HG02885 (cell line): ENCODE measurements at regions not wholly inside any gene's neighbourhood (a gene's known extent, or its start where the extent isn't known, plus 50 kb on each side); places are given as distances from the start of the nearest gene placed in this dataset.

Experiments used
- ATAC-seq: cut with Tn5 transposase; IDR thresholded peaks from one replicate; pipeline ENCODE4 v1.9.1; 2021; ENCODE audit warnings: mild to moderate bottlenecking; ENCODE audit not compliant: unreplicated experiment, poor library complexity

DNA sequence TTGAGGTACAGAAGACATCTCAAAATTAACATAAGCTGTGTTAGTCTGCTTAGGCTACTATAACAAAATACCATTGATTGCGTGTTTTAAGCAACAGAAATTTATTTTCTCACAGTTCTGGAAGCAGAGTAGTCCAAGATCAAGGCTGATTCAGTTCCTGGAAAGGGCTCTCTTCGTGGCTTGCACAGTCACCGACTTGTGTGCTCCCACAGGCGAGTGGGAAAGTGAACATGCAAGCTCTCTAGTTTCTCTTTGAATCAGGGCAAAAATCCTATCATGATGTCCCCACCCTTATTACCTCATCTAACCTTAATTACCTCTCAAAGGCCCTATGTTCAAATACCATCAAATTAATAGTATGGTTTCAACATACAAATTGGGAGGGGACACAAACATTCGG is 505.9 kb downstream of the ZIC1 start:
- ATAC-seq, result no peak

GRCh38 chr3:147919496-147919895 is 510.3 kb downstream of the ZIC1 start:
- no peak for ATAC-seq

DNA sequence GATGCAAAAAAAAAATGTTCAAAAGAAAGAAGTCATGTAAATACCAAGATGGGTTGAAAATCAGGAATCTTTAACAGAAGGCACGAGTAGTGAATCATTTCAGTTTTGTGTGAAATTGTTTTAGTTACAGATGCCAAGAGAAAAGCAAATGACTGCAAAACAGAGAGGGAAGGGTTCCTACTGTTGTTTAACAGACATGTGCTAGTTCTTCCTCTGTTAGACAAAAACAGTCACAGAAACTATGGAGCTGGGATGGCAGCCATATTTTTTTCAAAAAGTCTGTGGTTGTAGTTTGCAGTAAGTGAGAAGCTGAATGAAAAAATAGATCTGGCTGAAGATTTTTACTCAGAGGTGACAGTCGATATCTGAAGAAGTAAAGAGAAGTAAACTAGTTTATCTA is 511.9 kb downstream of the ZIC1 start:
- no peak for ATAC-seq

DNA sequence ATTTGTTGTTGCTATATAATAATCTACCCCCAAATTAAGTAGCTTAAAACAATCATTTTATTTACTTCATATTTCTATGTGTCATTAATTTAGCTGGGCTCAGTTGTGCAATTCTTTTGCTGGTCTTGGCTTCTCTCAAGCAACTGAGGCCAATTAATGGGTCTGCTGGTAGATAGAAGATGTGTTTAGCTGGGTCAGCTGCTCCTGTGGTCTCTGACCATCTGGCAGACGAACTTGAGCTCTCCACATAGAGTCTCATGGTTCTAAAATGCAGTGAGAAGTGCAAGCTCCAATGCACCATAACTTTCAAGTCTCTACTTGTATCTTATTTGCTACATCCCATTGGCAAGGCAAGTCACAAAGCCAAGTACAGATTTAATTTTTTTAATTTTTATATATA is 515.6 kb downstream of the ZIC1 start:
- no peak for ATAC-seq

DNA sequence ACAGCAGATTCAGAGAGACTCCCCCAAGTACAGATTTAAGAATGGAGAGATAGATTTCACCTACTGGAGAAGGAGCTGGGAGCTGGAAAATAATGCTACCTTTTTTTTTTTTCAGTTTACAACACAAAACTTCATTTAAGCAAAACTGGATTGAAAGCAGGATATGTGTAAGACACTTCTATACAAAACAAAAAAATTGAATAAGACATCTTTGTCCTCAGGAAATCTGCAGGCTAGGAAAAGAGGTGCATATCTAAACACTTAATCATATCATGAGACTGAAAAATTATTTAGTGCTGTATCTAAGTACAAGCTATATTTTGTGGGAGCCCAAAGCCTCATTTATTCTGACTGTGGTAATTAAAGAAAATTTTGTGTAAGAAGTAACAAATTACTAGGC is 516.1 kb downstream of the ZIC1 start:
- no peak for ATAC-seq

GRCh38 chr3:147930232-147930807 is 521.2 kb downstream of the ZIC1 start:
- ATAC-seq, result no peak

GRCh38 chr3:147934451-147935180 is 525.5 kb downstream of the ZIC1 start:
- ATAC-seq, result no peak

- no peak for ATAC-seq
Measured at GRCh38 chr3:147937341-147937740, 528.2 kb downstream of the ZIC1 start.

DNA sequence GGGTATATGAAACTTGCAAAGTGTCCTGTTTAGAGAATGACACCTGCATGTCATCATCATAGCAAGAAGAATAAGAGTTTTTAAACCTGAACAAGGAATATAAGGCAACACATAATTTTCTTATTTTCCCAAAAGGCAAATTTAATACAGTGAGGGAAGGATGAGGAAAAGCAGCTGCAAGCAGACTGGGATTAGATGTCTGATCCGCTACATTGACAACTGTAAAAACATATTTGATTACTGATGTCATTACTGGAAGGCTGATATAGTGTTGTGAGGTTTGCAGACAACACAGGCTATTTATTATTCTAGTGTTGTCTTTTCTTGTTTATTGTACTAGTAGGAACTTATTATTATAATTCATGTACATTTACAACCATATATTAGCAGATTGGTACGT is 528.7 kb downstream of the ZIC1 start:
- no peak for ATAC-seq

DNA sequence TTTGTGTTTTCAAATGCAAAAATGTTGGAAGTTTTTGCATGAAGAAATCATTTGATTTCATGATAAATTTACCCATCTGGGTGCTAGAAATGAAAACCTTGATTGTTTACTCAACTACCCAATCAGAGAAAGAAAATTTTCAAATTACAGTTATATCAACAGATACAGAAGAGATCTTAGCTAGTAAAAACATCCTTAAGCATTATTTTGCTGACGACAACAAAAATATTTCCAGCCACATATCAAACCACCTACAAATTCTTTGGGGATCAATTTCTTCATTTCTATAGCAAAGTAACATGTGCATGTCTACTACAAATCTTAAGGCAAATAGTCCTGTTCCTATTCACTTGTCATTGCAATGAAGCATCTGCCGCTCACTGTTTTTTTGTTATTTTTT is 530.3 kb downstream of the ZIC1 start:
- no peak for ATAC-seq

DNA sequence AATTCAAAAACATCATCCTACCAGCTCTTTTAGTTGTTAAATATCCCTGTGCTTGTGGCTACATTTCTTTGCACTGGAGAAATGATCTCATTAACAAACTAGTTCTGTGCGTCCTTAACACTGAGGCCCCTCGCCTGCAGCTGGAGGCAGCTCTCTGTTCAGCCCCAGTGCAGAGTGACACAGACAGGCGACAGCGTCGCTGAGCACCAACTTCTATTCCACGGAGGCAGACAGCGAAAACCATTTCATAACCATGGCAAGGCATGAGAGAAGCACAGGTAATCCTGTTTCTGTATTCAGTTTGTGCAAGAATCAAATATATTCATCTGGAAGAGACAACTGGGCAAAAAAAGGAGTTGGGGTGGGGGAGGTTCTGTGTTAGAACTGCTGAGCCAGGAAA is 530.7 kb downstream of the ZIC1 start:
- ATAC-seq, result no peak

GRCh38 chr3:147940405-147941193 is 531.4 kb downstream of the ZIC1 start:
- ATAC-seq, result no peak

DNA sequence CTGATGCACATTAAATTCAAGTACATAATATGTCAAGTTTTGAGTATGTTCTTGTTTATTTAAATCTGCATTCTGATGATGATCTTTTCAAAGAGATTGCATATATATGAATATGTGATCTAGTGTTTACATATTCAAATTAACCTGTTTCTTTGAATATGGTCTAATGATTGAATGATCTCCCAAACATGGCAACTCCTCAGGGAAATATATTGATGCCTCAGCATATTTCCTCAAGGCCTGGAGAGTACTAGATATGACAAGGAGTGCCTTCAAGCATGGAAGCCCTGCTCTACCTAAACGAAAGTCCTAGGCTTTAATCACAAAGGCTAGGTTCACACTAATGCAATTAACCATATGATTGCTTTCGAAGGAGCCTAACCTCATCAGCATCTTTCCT is 532.8 kb downstream of the ZIC1 start:
- no peak for ATAC-seq

DNA sequence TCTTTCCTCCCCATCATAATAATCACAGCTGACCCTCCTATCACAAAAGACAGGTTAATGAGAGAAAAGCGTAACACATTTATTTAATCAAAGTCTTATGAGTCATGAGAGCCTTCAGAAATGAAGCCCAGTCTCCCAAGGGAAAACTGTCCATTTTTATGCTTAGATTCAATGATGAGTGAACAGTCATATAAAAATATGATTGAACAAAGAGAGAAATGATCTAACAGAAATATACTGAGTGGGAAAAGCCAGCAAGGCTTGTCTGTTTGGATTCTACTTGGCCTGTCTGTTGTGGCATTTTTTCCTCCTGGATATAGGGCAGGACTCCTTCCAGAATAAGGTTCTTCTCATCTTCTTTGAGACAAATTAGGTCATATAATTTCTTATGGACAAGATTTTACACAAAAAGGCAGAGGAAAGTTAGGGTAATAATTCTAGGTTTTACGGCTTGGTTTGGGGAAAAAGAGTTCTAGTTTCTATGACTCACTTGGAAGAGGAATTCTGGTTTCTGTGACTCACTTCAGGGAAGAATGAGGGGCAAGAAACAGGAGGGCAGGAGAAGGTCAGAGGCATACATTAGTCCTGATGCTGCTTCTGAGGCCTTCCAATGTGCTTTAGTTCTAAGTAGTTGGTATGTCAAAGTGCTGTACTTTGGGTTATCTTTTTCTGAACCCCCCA is 534.2 kb downstream of the ZIC1 start:
- no peak for ATAC-seq

DNA sequence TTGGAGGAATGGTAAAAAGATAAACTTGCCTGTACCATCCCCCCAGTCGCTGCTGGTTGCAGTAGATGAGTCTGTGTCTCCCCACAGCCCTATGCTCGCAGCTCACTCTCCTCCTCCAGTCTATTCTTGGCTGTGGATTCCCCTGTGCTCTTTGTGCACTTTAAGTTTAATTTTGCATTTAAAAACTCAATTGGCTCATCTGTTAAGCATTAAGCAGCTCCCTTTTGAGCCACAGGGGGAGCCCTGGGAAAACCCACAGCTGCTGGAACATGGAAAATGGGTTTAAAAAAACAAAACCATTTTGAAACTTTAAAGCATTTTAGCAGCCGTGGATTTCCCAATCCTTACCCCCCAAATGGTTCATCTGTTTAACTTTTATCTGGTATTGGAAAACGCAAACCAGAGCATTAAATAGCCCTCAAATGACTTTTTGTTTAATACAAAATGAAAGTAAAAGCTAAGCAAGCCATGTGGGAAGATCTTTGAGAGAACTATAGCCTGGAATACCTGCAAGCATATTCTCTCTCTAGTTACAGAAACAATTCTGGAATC is 536.9 kb downstream of the ZIC1 start:
- peak; percentile 70 for ATAC-seq

- ATAC-seq, result no peak
Measured at GRCh38 chr3:147956615-147957014, 547.5 kb downstream of the ZIC1 start.

- ATAC-seq, result no peak
Measured at GRCh38 chr3:147958754-147959153, 549.6 kb downstream of the ZIC1 start.

GRCh38 chr3:147960786-147961185 is 551.6 kb downstream of the ZIC1 start:
- ATAC-seq, result no peak

DNA sequence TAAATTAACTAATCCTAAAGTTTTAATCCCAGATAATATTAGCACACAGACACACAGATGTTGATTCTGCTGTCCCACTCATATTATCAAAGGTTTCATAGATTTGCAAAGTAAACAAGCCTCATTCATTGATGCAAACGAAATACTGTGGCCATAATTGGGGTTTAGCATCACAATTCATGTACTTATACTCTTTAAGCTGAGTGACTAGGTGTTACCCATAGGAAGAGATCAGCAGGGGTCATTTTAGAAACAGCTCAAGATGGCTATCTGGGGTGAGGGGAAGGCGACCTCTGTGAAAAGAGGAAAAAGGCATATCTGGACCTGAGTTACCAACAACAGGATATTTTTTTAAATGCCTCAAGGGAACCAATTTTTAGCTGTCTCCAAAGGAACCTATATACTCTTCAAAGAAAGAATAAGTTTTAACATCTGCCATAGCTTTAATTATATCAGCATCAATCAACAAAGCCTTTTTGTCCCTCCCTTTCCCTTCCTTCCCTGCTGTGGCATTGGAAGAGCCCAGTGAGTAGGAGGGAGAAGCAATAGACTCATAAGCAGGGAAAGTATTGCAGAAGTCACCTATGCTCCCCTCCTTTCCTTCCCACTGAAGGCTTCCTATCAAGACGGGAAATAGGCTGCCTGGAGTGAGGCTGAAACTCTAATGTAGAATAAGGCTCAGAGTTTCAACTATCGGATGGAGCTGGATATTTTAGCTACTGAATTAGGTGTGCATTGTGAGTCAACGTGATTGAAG is 553.4 kb downstream of the ZIC1 start:
- ATAC-seq, result no peak

DNA sequence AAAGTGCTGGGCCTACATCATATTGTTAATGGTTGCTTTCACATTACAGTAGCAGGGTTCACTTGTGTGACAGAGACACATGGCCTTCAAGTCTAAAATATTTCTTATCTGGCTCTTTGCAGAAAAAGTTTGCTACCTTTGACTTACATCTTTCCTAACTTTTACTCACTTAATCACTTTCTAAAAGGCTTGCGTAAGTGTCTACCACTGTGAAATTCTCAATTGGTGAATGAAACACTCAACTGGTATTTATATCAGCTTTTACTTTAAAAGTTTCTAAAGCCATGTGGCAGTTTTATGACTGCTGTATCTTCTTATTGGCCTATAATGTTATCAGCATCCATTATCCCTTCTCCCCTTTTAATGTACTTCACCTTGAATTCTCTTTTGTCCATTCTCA is 554.5 kb downstream of the ZIC1 start:
- no peak for ATAC-seq
